Thyroid gland (tissue), 4 donors: ENCODE measurements at regions not wholly inside any gene's neighbourhood (a gene's known extent, or its start where the extent isn't known, plus 50 kb on each side); places are given as distances from the start of the nearest gene placed in this dataset.

Experiments used
- POLR2A ChIP-seq, 2 donors: fragments of 450-650 bp; IDR thresholded peaks; one replicate each; pipeline ENCODE4 v1.6.1; 2017; ENCODE audit warnings: antibody characterized with exemption in 2 of 2, mild to moderate bottlenecking in 2 of 2, moderate library complexity in 1 of 2
- TF ChIP-seq, protein P1 (sequence below), 6 experiments: fragments of 200-600 bp in 3 of 6; fragments of 450-650 bp in 3 of 6; sonication (generic) in 3 of 6; IDR thresholded peaks; one replicate each; pipeline ENCODE4 v1.5.1; 2016 to 2019; ENCODE audit warnings: antibody characterized with exemption in 6 of 6, mild to moderate bottlenecking in 2 of 6, inconsistent platforms in 1 of 6, moderate library complexity in 1 of 6

DNA sequence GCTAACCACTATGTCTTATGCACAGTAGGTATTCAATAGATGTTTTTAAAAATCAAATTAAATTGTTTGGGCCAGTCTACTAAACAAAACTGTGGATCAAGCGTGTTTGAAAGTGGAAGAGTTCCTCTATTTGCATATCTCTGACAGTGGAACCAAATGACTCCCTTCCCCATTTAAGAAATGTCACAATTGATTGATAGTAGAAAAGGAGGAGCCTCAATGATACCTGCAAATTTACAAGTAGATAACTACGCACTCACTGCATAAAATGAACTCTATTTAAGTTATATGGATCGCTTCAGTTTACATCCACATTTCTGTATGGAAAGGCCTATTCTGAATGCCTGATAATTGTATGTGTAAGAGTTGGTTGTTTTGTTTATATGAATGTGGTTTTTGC lies 163.3 kb upstream of the MTPN start:
- TF ChIP-seq, protein P1, sequence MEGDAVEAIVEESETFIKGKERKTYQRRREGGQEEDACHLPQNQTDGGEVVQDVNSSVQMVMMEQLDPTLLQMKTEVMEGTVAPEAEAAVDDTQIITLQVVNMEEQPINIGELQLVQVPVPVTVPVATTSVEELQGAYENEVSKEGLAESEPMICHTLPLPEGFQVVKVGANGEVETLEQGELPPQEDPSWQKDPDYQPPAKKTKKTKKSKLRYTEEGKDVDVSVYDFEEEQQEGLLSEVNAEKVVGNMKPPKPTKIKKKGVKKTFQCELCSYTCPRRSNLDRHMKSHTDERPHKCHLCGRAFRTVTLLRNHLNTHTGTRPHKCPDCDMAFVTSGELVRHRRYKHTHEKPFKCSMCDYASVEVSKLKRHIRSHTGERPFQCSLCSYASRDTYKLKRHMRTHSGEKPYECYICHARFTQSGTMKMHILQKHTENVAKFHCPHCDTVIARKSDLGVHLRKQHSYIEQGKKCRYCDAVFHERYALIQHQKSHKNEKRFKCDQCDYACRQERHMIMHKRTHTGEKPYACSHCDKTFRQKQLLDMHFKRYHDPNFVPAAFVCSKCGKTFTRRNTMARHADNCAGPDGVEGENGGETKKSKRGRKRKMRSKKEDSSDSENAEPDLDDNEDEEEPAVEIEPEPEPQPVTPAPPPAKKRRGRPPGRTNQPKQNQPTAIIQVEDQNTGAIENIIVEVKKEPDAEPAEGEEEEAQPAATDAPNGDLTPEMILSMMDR (IDR thresholded peaks at IDR 0.05), result no peak
- no peak for TF ChIP-seq POLR2A (IDR thresholded peaks at IDR 0.05)
